Prostate gland (tissue), 2 donors: ENCODE measurements at regions not wholly inside any gene's neighbourhood (a gene's known extent, or its start where the extent isn't known, plus 50 kb on each side); places are given as distances from the start of the nearest gene placed in this dataset.

ENCODE experiments used
- DNase-seq: peaks from one replicate; pipeline ENCODE4 v3.0.0-alpha.2; 2019; ENCODE audit warnings: low spot score
- H3K27ac ChIP-seq, 2 donors: fragments of 200-600 bp; sonication (generic); 2 replicates each; pipeline ENCODE4 v1.5.1; 2017 to 2019
- H3K27me3 ChIP-seq: fragments of 200-600 bp; sonication (generic); replicated peaks from 2 replicates; pipeline ENCODE4 v1.5.1; 2019; ENCODE audit not compliant: insufficient read depth
- H3K36me3 ChIP-seq, 2 donors: fragments of 200-600 bp; sonication (generic); 1 replicate in 1 of 2; 2 replicates in 1 of 2; pipeline versions ENCODE4 v1.5.1 to v1.8.1; 2017 to 2019
- H3K4me1 ChIP-seq: fragments of 200-600 bp; sonication (generic); replicated peaks from 2 replicates; pipeline ENCODE4 v1.5.1; 2019
- H3K4me3 ChIP-seq, 2 donors: fragments of 200-600 bp; sonication (generic); 2 replicates each; pipeline ENCODE4 v1.5.1; 2017 to 2019
- H3K9me3 ChIP-seq: fragments of 200-600 bp; sonication (generic); 2 replicates; pipeline ENCODE4 v1.5.1; 2017
- CTCF ChIP-seq, 4 experiments: fragments of 200-600 bp in 2 of 4; fragments of 450-650 bp in 2 of 4; sonication (generic) in 2 of 4; IDR thresholded peaks; 1 replicate in 3 of 4; 2 replicates in 1 of 4; pipeline ENCODE4 v1.5.1; 2016 to 2019; ENCODE audit warnings: antibody characterized with exemption in 4 of 4, mild to moderate bottlenecking in 2 of 4, moderate library complexity in 2 of 4
- POLR2A ChIP-seq: fragments of 450-650 bp; IDR thresholded peaks from one replicate; pipeline ENCODE4 v1.6.1; 2016; ENCODE audit warnings: antibody characterized with exemption, mild to moderate bottlenecking
- POLR2AphosphoS5 ChIP-seq: sonication (generic); formaldehyde crosslinking; IDR thresholded peaks from one replicate; pipeline ENCODE4 v1.6.1; 2017; ENCODE audit warnings: antibody characterized with exemption
- WGBS: methylation state at CpG from one replicate; pipeline ENCODE4 v1.1.5; 2018; 5-methylcytosine and 5-hydroxymethylcytosine counted together
- intact Hi-C: fragments of 100-400 bp; cut with DNase I; formaldehyde crosslinking; loops from one replicate; pipeline ENCODE4 v1.14.2; 2022

- DNase-seq, result no peak
- no peak overlapping the region for H3K4me3 ChIP-seq
- no peaks in the 10 kb centered on the region for H3K36me3 ChIP-seq
- H3K27ac ChIP-seq, result no peak overlapping the region
- H3K27me3 ChIP-seq, result no peaks in the 10 kb centered on the region
- TF ChIP-seq POLR2AphosphoS5 (no peak), CTCF (IDR thresholded peaks at IDR 0.05) (no peak), POLR2A (no peak)
- no peaks in the 10 kb centered on the region for H3K4me1 ChIP-seq
- intact Hi-C loops, result no loop called here
- H3K9me3 ChIP-seq, result no peaks in the 10 kb centered on the region
These were observed 82.2 kb upstream of the ATP1B1 start for GRCh38 chr1:169024255-169024654.

DNA sequence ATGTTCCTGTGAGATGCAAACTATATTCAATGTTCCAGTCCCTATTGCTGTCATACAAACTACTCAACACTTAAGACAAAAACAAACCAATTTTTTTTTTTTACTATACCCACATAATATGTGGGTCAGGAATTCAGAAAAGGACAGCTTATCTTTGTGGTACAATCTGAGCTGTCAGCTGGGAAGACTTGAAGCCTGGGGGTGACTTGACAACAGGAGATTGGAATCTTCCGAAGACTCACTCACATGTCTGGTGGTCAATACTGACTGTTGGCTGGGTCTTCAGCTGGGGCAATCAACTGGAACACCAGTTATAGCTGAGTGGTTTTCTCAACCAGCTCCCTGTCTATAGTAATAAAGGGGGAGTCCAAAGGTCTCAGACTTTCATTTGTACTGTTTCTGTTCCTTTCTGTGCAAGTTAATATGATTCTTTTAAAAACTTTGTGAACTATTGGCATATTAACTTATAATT lies 81.7 kb upstream of the ATP1B1 start:
- Histone ChIP-seq H3K4me3 (no peak overlapping the region), H3K27me3 (no peaks in the 10 kb centered on the region), H3K27ac (no peak overlapping the region), H3K4me1 (no peaks in the 10 kb centered on the region), H3K36me3 (no peaks in the 10 kb centered on the region), H3K9me3 (no peaks in the 10 kb centered on the region)
- intact Hi-C loops, result no loop called here
- DNase-seq, result no peak
- 77% methylated on average over 1 of the region's 1 CpG for WGBS
- TF ChIP-seq POLR2A (no peak), POLR2AphosphoS5 (no peak), CTCF (IDR thresholded peaks at IDR 0.05) (no peak)

DNA sequence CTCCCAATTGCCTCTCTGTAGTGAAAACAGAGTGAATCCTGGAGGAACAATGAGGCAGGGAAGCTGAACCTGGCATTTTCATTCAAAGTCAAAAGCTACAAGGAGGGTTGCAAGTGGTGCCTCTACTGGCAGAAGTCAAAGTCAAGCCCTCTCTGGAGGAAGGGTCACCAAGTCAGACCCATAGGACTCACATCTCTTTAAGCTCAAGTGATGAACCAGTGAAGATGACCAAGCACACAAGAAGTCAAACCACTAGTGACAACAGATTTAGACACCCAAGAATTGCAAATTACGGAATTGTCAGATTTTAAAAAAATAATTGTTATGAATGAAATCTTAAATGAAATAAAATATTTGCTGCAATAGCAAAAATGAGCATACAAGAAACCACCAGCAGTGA lies 81.1 kb upstream of the ATP1B1 start:
- 98% methylated on average over 1 of the region's 1 CpG for WGBS
- intact Hi-C loops, result no loop called here
- H3K36me3 ChIP-seq, result no peaks in the 10 kb centered on the region
- no peak for DNase-seq
- H3K9me3 ChIP-seq, result no peaks in the 10 kb centered on the region
- H3K4me3 ChIP-seq, result no peak overlapping the region
- no peak overlapping the region for H3K27ac ChIP-seq
- H3K4me1 ChIP-seq, result no peaks in the 10 kb centered on the region
- TF ChIP-seq POLR2A, result no peak
- no peak for TF ChIP-seq POLR2AphosphoS5
- TF ChIP-seq CTCF (IDR thresholded peaks at IDR 0.05), result no peak
- no peaks in the 10 kb centered on the region for H3K27me3 ChIP-seq

DNA sequence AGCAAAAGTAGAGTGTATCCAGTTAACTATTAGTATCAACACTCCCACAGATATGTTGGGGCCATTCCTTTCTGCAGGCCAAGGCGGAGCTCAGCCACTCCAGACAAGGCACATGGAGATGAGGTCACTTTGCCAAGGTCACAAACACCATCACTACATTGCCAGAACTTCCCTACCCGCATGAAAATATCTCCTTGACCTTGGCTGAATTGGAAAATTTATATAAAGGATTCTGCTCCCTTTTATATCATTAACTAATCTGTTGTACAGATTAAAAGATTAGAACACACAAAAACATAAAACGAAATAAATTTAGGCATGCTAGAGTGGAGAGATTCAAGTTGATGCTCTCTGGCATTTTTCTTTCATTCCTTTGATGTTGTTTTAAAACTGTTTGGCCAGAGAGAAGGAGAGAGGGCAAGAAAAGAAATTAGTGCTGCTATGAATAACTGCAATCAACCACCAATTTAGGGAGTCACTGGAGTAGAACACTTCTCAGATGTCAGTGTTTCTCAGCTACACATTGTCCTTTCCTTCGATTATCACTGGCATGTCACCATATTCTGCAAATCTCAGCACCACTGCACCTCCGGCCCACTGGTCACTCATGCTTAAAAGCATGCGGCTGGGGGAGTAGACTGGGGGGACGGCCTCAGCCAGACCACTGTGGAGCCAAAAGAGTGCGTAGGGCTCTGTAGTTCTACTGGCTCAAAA lies 78.7 kb upstream of the ATP1B1 start:
- Histone ChIP-seq H3K27me3 (no peaks in the 10 kb centered on the region), H3K9me3 (no peaks in the 10 kb centered on the region), H3K4me1 (no peaks in the 10 kb centered on the region), H3K36me3 (no peaks in the 10 kb centered on the region), H3K4me3 (no peak overlapping the region), H3K27ac (no peak overlapping the region)
- WGBS, result 53% methylated on average over 8 of the region's 8 CpGs
- no peak for DNase-seq
- intact Hi-C loops, result no loop called here
- TF ChIP-seq POLR2A, result no peak
- TF ChIP-seq CTCF (IDR thresholded peaks at IDR 0.05), result no peak
- no peak for TF ChIP-seq POLR2AphosphoS5

GRCh38 chr1:169031566-169032224 lies 74.8 kb upstream of the ATP1B1 start:
- no peak overlapping the region for H3K27ac ChIP-seq

More at GRCh38 chr1:169031566-169032224, 74.8 kb upstream of the ATP1B1 start:
- no peaks in the 10 kb centered on the region for H3K4me1 ChIP-seq
- H3K4me3 ChIP-seq, result no peak overlapping the region
- no peaks in the 10 kb centered on the region for H3K36me3 ChIP-seq
- intact Hi-C loops, result loop anchor here (10.0 kb wide), 2 partner anchors 147 to 427 kb away; no protein-coding TSS in a partner anchor
- 11% methylated on average over 5 of the region's 5 CpGs for WGBS
- TF ChIP-seq CTCF (IDR thresholded peaks at IDR 0.05) (no peak), POLR2AphosphoS5 (peak; percentile 73), POLR2A (no peak)
- H3K9me3 ChIP-seq, result no peaks in the 10 kb centered on the region
- H3K27me3 ChIP-seq, result no peaks in the 10 kb centered on the region
- DNase-seq, result peak; percentile 72
